HT1080 (cell line): ENCODE measurements at regions not wholly inside any gene's neighbourhood (a gene's known extent, or its start where the extent isn't known, plus 50 kb on each side); places are given as distances from the start of the nearest gene placed in this dataset.
"Not testable (repeated sequence)": the region's sequence is repeated elsewhere in the genome, so short reads cannot be mapped to it uniquely, and the experiment has no call there.

Experiments used
- DNase-seq: peaks from one replicate; pipeline ENCODE4 v3.0.0-alpha.2; 2015; ENCODE audit warnings: low read depth

- DNase-seq = no peak
Measured at GRCh38 chr7:96827701-96828100, 118.1 kb upstream of the SEM1 start.

DNA sequence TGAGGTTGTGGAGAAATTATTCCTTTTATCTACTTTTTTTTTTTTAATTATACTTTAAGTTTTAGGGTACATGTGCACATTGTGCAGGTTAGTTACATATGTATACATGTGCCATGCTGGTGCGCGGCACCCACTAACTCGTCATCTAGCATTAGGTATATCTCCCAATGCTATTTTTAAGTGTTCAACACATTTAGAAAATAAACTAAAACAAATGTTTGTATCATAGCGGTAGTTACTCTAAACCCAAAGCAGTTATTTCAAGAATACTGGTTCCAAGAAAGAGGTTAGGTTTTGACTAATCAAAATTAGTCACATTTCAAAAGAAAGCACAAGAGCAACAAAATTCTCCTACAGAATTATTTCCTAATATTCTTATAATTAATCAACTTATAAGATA is 119.5 kb upstream of the SEM1 start:
- not testable (repeated sequence) for DNase-seq

GRCh38 chr7:96831446-96831845 is 121.8 kb upstream of the SEM1 start:
- DNase-seq = no peak

DNA sequence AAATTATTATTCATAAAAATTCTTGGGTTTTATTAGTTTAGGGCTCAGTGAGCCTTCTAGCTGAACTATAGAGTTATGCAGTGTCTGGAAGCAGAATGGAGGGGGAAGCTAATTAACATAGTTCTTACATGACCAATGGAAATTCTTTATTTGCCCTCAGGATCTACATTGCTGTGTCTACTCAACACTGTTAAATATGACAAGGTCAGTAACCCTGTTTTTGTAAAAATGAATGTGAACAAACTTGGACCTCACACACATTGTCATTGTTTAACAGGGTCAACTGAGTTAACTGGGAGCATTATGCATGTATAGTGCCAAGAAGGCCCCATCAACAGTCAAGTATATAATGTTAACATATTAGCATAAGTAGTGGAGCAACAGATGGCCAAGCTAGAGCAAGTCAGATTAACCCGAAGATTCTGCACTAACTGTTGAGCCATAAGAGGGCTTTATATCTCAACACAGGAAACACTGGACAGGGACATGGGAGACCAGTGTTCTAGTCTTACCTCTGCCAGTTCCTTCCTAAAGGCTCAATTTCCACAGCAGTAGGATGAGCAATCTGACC is 122.5 kb upstream of the SEM1 start:
- DNase-seq = no peak

GRCh38 chr7:96833676-96834453 is 124.2 kb upstream of the SEM1 start:
- DNase-seq = peak; percentile 29

DNA sequence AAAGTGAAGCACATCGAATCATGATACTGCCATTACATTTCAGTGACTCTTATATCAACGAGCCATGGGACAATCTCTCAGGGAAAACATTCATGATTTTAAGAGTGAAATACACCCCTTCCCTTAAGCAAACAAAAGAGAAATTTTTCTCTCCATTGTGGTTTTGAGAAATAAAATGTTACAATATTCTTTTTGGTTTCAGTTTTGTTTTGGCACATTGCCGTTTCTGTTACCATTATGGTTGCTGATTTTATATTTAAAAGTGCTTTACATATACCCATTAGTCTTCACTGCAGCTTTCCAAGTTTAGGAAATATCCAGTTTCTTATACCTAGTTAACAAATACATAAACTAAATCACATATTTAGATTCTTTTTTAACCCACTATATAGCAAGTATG is 126.8 kb upstream of the SEM1 start:
- no peak for DNase-seq

DNA sequence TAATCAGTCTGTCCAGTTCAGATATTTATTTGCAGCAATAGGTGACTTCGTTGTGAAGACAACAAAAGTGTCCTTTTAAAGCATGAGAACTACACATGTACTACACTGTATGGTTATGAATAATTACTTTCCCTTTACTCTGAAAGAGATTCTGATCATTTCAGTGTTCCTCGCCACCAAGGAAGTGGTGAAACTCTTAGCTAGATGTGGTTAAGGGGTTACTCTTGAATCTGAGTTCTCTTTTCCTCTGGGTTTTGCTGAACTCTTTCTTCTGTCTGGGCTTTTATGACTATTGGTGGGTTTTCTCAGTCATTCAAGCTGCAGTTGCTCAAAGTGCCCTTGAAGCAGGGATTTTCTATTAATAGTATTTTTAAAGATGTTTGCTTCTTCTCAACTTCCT is 127.9 kb upstream of the SEM1 start:
- DNase-seq = no peak

DNA sequence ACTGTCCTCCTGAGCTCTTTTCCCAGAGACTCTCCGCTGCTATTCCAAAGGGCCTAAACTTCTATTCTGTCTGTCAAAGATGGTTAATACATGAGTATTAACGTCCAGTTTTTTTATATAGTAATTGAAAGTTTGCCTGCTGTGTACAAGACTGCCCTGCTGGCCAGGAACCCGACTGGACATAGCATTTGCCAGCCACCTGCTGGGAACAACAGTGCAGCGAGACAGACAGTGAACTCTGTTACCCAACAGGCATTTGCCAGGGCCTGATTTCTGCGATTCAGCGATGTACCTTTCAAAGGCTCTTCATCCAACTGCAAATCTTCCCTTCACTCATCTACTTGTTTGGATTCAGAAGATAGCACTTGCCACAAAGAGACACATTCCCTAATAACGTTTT is 128.8 kb upstream of the SEM1 start:
- no peak for DNase-seq

- no peak for DNase-seq
Measured at GRCh38 chr7:96855139-96855538, 145.5 kb upstream of the SEM1 start.

DNA sequence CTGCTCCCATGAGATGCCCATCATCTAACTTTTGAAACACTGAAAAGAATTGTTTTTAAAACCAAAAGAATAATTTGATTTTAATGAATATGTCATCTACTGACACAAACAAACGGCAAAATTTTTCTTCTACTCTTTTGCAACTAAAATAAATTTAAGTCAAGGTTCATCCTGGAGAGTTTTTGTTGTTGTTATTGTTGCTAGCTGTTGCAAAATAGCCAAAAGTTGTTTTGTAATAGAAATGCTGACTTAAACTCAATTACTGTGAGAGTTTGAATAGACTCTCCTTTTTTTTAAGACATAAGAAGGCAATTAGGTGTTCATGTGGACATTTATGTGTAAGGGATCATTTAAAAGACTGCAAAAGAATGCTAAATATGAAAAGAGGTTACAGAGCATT is 146.0 kb upstream of the SEM1 start:
- no peak for DNase-seq

GRCh38 chr7:96869538-96869937 is 135.8 kb upstream of the DLX6 start:
- DNase-seq = no peak

GRCh38 chr7:96870185-96870584 is 135.2 kb upstream of the DLX6 start:
- DNase-seq = no peak

DNA sequence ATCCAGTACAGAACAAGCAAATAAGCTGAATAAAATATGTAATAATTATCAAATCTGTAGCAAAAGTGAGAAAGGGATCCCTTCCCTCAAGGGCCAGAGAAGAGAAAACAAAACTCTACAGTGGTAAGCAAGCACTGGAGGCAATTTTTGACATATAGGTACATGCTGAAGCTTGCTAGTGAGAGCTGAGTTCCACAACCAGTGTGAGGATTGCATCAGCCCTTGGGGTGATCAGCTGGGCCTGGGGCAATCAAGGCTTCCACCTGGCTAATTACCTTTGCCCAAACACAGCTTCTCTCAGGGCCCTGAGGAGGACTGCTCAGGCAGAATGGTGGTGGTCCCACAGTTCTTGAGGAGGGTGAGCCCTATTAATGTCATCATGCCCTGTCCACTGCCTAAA is 134.4 kb upstream of the DLX6 start:
- no peak for DNase-seq

GRCh38 chr7:96887426-96887825 is 117.9 kb upstream of the DLX6 start:
- DNase-seq = peak; percentile 51

DNA sequence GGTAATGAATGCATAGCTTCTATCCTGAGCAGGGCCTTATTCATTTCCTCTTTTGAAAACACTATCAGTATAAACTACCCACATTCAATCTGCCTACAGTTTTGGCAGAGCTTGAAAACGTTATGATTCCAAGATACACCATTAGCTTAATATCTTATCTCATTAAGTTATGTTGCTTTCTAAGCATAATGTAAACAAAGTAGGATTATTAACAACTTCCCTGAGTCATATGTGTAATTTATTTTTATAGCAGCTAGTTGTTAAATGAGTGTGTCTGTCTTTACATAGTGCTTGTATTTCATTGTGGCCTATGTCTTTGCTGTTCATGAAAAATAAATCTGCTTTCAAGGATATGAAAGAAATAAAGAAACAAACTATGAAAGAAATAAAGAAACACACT is 106.2 kb upstream of the DLX6 start:
- no peak for DNase-seq

- peak; percentile 24 for DNase-seq
Measured at GRCh38 chr7:96901822-96902445, 103.4 kb upstream of the DLX6 start.

- DNase-seq = no peak
Measured at GRCh38 chr7:96903906-96904305, 101.4 kb upstream of the DLX6 start.

GRCh38 chr7:96910486-96910885 is 94.9 kb upstream of the DLX6 start:
- DNase-seq = peak; percentile 11

- no peak for DNase-seq
Measured at GRCh38 chr7:96915029-96915428, 90.3 kb upstream of the DLX6 start.

GRCh38 chr7:96920064-96920463 is 85.3 kb upstream of the DLX6 start:
- DNase-seq = no peak

- DNase-seq = no peak
Measured at GRCh38 chr7:96920713-96921112, 84.6 kb upstream of the DLX6 start.

DNA sequence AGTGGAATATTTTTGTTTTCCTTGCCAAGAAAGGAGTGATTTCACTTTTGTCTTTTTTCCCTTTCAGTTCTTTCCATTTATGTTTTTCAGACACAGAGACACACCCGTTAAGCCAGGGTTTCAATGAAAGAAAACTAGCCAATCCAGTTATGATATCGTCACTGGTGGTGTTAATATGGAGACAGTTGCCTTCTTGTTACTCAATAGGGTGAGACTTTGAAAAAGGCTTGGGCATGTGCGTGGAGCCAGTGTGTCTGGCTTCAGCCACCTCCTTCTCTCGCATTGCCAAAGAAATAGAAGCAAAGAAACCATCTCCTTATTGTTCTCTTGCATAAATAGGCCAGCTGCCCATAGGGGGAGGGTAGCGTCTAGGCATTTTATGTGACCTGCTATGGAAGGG is 84.1 kb upstream of the DLX6 start:
- DNase-seq = no peak

- DNase-seq = no peak
Measured at GRCh38 chr7:96921771-96922170, 83.6 kb upstream of the DLX6 start.
